Progenitor cell of endocrine pancreas (in vitro differentiated cells): ENCODE measurements at regions not wholly inside any gene's neighbourhood (a gene's known extent, or its start where the extent isn't known, plus 50 kb on each side); places are given as distances from the start of the nearest gene placed in this dataset.

Experiments
- DNase-seq: peaks from one replicate; pipeline ENCODE4 v3.0.0; 2021; ENCODE audit warnings: low spot score; ENCODE audit not compliant: unreplicated experiment
- H3K27ac Mint-ChIP-seq: 2 replicates; pipeline ENCODE4 v1.8.0; 2021; ENCODE audit warnings: mild to moderate bottlenecking, moderate library complexity, mixed read lengths
- H3K27me3 Mint-ChIP-seq: 2 replicates; pipeline ENCODE4 v1.8.0; 2021; ENCODE audit warnings: mixed read lengths
- H3K36me3 Mint-ChIP-seq: 2 replicates; pipeline ENCODE4 v1.8.0; 2022; ENCODE audit warnings: mixed read lengths; ENCODE audit not compliant: insufficient read depth
- H3K4me1 Mint-ChIP-seq: 2 replicates; pipeline ENCODE4 v1.8.0; 2021; ENCODE audit warnings: low read depth, mixed read lengths
- H3K4me3 Mint-ChIP-seq: 2 replicates; pipeline ENCODE4 v1.8.0; 2021; ENCODE audit warnings: low read depth, mild to moderate bottlenecking, moderate library complexity, mixed read lengths
- H3K9me3 Mint-ChIP-seq: 2 replicates; pipeline ENCODE4 v1.8.0; 2021; ENCODE audit warnings: low read depth, mixed read lengths
- TF ChIP-seq, protein P1 (sequence below): fragments of 200-600 bp; sonication (generic); IDR thresholded peaks from one replicate; pipeline ENCODE4 v1.5.0; 2021; ENCODE audit warnings: antibody characterized with exemption, mild to moderate bottlenecking; ENCODE audit not compliant: unreplicated experiment

DNA sequence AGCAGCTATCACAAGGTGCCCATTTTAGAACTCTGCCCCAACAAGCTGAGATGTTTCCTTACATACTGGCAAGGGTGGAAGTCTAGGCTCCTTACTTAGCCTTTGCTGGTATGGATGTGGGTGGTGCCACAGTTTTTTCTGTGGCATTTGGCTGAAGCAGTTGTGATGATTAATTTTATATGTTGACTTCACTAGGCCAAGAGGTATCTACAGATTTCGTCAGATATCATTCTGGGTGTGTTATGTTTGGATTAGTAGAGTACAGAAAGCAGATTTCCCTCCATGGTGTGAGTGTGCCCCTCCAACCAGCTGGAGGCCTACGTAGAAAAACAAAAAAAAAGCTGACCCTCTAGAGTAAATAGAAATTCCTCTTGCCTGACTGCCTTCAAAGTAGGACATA lies 317.0 kb downstream of the BARHL2 start:
- Mint-ChIP-seq H3K9me3 (no peaks in the 10 kb centered on the region), H3K4me3 (peak overlapping the region; percentile 15), H3K36me3 (no peaks in the 10 kb centered on the region), H3K27ac (peak overlapping the region; percentile 65), H3K4me1 (peaks cover 35% of the 10 kb centered on the region), H3K27me3 (no peaks in the 10 kb centered on the region)
- DNase-seq = no peak
- TF ChIP-seq, protein P1, sequence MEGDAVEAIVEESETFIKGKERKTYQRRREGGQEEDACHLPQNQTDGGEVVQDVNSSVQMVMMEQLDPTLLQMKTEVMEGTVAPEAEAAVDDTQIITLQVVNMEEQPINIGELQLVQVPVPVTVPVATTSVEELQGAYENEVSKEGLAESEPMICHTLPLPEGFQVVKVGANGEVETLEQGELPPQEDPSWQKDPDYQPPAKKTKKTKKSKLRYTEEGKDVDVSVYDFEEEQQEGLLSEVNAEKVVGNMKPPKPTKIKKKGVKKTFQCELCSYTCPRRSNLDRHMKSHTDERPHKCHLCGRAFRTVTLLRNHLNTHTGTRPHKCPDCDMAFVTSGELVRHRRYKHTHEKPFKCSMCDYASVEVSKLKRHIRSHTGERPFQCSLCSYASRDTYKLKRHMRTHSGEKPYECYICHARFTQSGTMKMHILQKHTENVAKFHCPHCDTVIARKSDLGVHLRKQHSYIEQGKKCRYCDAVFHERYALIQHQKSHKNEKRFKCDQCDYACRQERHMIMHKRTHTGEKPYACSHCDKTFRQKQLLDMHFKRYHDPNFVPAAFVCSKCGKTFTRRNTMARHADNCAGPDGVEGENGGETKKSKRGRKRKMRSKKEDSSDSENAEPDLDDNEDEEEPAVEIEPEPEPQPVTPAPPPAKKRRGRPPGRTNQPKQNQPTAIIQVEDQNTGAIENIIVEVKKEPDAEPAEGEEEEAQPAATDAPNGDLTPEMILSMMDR = no peak

DNA sequence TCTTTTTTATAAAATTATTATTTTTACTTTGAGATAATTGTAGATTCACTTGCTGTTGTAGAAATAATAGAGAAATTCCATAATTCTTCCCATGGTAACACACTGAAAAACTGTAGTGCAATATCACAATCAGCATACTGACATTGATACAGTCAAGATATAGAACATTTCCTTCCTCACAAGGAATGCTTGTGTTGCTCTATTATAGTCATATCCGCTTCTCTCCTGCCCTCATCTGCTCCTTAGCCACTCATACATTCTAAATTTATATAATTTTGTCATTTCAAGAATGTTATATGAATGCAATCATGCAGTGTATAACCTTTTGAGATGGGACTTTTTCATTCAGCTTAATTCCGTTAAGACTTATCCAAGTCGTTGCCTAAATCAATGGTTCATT lies 320.2 kb downstream of the BARHL2 start:
- Mint-ChIP-seq H3K9me3 (no peaks in the 10 kb centered on the region), H3K4me1 (peaks cover 22% of the 10 kb centered on the region), H3K36me3 (no peaks in the 10 kb centered on the region), H3K27me3 (no peaks in the 10 kb centered on the region), H3K27ac (no peak overlapping the region), H3K4me3 (no peak overlapping the region)
- TF ChIP-seq, protein P1 = no peak
- DNase-seq = no peak

DNA sequence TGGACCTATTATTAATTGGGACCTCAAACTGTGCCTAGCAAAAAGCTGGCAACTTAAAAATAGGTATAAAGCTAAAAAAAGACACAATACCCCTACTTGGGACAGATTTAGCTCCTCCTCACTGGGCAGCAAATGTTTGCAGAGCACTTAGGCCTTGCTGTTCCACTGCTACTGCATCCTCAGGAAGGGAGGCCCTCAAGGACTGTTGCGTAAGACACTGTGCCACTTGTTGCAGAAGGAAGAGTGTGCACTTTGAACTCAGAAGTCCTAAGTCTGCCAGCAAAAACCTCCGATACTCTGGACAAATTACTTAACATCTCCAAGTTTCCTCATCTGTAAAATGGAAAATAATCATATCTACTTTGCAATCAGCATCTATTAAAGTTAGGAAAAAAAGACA lies 322.9 kb downstream of the BARHL2 start:
- H3K4me3 Mint-ChIP-seq = no peak overlapping the region
- no peaks in the 10 kb centered on the region for H3K4me1 Mint-ChIP-seq
- H3K27ac Mint-ChIP-seq = no peak overlapping the region
- TF ChIP-seq, protein P1 = no peak
- H3K9me3 Mint-ChIP-seq = no peaks in the 10 kb centered on the region
- no peak for DNase-seq
- no peaks in the 10 kb centered on the region for H3K27me3 Mint-ChIP-seq
- no peaks in the 10 kb centered on the region for H3K36me3 Mint-ChIP-seq

GRCh38 chr1:90393025-90393424 lies 324.1 kb downstream of the BARHL2 start:
- H3K36me3 Mint-ChIP-seq = no peaks in the 10 kb centered on the region
- no peak overlapping the region for H3K27ac Mint-ChIP-seq
- H3K4me1 Mint-ChIP-seq = no peaks in the 10 kb centered on the region
- TF ChIP-seq, protein P1 = no peak
- H3K4me3 Mint-ChIP-seq = no peak overlapping the region
- H3K27me3 Mint-ChIP-seq = no peaks in the 10 kb centered on the region
- no peaks in the 10 kb centered on the region for H3K9me3 Mint-ChIP-seq
- no peak for DNase-seq

DNA sequence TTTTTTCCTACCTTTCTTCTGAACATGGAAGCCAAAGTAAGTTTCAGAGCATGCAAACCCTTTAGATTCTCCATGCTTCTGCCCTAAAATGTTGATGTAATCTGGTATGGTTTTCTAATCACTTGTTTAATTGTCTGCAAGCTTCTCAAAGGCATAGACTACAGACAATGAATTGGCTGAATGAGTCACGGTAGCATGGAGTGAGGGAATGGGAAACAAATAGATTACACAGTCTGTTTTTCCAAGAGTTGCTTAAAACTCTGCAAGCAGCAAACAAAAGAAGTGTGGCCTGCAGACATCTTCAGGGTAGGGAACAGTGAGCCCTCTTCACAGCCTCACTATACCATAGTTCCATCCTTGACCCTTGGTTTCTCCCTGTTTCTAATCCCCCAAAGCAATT lies 326.0 kb downstream of the BARHL2 start:
- DNase-seq = no peak
- no peaks in the 10 kb centered on the region for H3K9me3 Mint-ChIP-seq
- H3K27me3 Mint-ChIP-seq = no peaks in the 10 kb centered on the region
- no peaks in the 10 kb centered on the region for H3K4me1 Mint-ChIP-seq
- H3K27ac Mint-ChIP-seq = no peak overlapping the region
- H3K36me3 Mint-ChIP-seq = no peaks in the 10 kb centered on the region
- TF ChIP-seq, protein P1 = no peak
- no peak overlapping the region for H3K4me3 Mint-ChIP-seq

- Mint-ChIP-seq H3K4me3 (no peak overlapping the region), H3K27ac (no peak overlapping the region), H3K36me3 (no peaks in the 10 kb centered on the region), H3K4me1 (peaks cover 2% of the 10 kb centered on the region), H3K27me3 (peaks cover 3% of the 10 kb centered on the region), H3K9me3 (no peaks in the 10 kb centered on the region)
- no peak for DNase-seq
- TF ChIP-seq, protein P1 = no peak
These were observed 329.3 kb downstream of the BARHL2 start for GRCh38 chr1:90387805-90388204.
